Ishikawa (cell line): ENCODE measurements at regions not wholly inside any gene's neighbourhood (a gene's known extent, or its start where the extent isn't known, plus 50 kb on each side); places are given as distances from the start of the nearest gene placed in this dataset.

ENCODE experiments used
- CEBPB ChIP-seq: IDR thresholded peaks from 2 replicates; pipeline ENCODE4 v1.6.1; 2012
- CREB1 ChIP-seq: IDR thresholded peaks from 2 replicates; pipeline ENCODE4 v1.6.1; 2012; ENCODE audit warnings: low read depth
- EGR1 ChIP-seq: IDR thresholded peaks from 2 replicates; pipeline ENCODE4 v1.6.1; 2012
- EP300 ChIP-seq: IDR thresholded peaks from 2 replicates; pipeline ENCODE4 v1.6.1; 2012; ENCODE audit warnings: borderline replicate concordance
- FOXM1 ChIP-seq: IDR thresholded peaks from 2 replicates; pipeline ENCODE4 v1.6.1; 2012; ENCODE audit warnings: low read depth, borderline replicate concordance
- MAX ChIP-seq: IDR thresholded peaks from 2 replicates; pipeline ENCODE4 v1.6.1; 2012
- NFIC ChIP-seq: IDR thresholded peaks from 2 replicates; pipeline ENCODE4 v1.6.1; 2012
- RAD21 ChIP-seq: IDR thresholded peaks from 2 replicates; pipeline ENCODE4 v1.6.1; 2012; ENCODE audit warnings: low read depth
- TAF1 ChIP-seq: IDR thresholded peaks from 2 replicates; pipeline ENCODE4 v1.6.1; 2012; ENCODE audit warnings: low read depth, mild to moderate bottlenecking
- TCF12 ChIP-seq: IDR thresholded peaks from 2 replicates; pipeline ENCODE4 v1.6.1; 2012; ENCODE audit warnings: low read depth
- TEAD4 ChIP-seq: IDR thresholded peaks from 2 replicates; pipeline ENCODE4 v1.6.1; 2012
- USF1 ChIP-seq: IDR thresholded peaks from 2 replicates; pipeline ENCODE4 v1.6.1; 2012
- YY1 ChIP-seq: IDR thresholded peaks from 2 replicates; pipeline ENCODE4 v1.6.1; 2012; ENCODE audit warnings: low read depth
- ZBTB7A ChIP-seq: IDR thresholded peaks from 2 replicates; pipeline ENCODE4 v1.6.1; 2012; ENCODE audit warnings: low read depth
- TF ChIP-seq, protein P1 (sequence below): IDR thresholded peaks from 2 replicates; pipeline ENCODE4 v1.6.1; 2012; ENCODE audit warnings: low read depth, mild to moderate bottlenecking

DNA sequence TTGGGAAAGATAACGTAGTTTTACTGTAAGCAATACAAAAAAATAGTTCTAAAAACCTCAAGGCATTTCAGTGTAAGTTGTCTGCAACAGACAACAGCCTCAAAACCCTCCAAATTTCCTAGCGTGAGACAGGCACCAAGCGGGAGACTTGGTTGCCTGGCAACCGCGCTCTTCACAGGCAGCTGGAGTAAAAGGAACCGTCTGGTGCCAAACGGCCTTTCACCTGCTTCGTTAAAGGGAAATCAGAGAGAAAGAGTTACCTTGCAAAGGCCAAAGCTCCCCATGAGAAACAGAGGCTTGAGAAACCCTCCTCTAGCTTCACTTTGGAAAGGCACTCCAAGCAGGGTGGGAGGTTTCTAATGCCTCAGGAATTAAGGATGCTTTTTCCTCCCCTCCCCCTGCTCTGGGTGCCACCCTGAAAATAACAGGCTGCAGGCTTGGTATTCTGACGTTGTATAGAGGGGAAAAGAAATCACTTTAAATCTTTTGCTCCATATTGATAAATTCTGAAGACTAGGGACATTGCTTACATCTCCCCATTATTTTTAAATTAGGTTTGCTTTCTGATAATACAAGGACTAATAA is 129.7 kb upstream of the UFL1 start:
- TF ChIP-seq USF1 = no peak
- TF ChIP-seq, protein P1, sequence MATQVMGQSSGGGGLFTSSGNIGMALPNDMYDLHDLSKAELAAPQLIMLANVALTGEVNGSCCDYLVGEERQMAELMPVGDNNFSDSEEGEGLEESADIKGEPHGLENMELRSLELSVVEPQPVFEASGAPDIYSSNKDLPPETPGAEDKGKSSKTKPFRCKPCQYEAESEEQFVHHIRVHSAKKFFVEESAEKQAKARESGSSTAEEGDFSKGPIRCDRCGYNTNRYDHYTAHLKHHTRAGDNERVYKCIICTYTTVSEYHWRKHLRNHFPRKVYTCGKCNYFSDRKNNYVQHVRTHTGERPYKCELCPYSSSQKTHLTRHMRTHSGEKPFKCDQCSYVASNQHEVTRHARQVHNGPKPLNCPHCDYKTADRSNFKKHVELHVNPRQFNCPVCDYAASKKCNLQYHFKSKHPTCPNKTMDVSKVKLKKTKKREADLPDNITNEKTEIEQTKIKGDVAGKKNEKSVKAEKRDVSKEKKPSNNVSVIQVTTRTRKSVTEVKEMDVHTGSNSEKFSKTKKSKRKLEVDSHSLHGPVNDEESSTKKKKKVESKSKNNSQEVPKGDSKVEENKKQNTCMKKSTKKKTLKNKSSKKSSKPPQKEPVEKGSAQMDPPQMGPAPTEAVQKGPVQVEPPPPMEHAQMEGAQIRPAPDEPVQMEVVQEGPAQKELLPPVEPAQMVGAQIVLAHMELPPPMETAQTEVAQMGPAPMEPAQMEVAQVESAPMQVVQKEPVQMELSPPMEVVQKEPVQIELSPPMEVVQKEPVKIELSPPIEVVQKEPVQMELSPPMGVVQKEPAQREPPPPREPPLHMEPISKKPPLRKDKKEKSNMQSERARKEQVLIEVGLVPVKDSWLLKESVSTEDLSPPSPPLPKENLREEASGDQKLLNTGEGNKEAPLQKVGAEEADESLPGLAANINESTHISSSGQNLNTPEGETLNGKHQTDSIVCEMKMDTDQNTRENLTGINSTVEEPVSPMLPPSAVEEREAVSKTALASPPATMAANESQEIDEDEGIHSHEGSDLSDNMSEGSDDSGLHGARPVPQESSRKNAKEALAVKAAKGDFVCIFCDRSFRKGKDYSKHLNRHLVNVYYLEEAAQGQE = no peak
- TF ChIP-seq EGR1 = no peak
- TF ChIP-seq EP300 = no peak
- TF ChIP-seq ZBTB7A = no peak
- TF ChIP-seq CREB1 = no peak
- TF ChIP-seq TCF12 = no peak
- TF ChIP-seq FOXM1 = no peak
- TF ChIP-seq TEAD4 = no peak
- TF ChIP-seq YY1 = no peak
- TF ChIP-seq TAF1 = no peak
- TF ChIP-seq MAX = no peak
- no peak for TF ChIP-seq RAD21
- TF ChIP-seq NFIC = no peak
- TF ChIP-seq CEBPB = no peak

DNA sequence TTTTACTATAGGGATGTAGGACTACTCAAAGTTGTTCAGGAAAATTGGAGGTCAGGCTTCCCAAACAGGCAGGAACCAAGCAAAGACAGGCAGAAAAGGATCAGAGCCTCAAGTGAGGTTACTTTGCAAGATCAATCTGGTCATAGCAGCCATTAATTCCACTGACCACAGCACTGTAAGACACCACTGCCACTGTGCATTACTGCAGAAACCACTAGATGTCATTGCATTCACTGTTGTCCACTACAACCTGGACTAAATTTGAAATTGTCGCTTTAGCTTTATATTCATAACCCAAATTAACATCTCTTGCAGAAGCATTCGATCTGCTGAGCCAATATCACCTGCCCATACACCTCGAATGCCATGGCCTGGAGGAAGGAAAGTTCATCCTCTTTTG is 126.9 kb upstream of the UFL1 start:
- TF ChIP-seq USF1 (no peak), MAX (no peak), NFIC (no peak), RAD21 (peak; percentile 77), TCF12 (no peak), YY1 (0 out of 2 replicates have a peak, but pooled peaks have one; percentile 54), CREB1 (no peak)

GRCh38 chr6:96410467-96410866 is 111.1 kb upstream of the UFL1 start:
- no peak for TF ChIP-seq TEAD4
- TF ChIP-seq TAF1 = no peak
- TF ChIP-seq ZBTB7A = no peak
- no peak for TF ChIP-seq CREB1
- no peak for TF ChIP-seq YY1
- no peak for TF ChIP-seq RAD21
- no peak for TF ChIP-seq FOXM1
- no peak for TF ChIP-seq CEBPB
- TF ChIP-seq USF1 = no peak
- no peak for TF ChIP-seq EP300
- no peak for TF ChIP-seq MAX
- TF ChIP-seq NFIC = no peak
- no peak for TF ChIP-seq EGR1
- no peak for TF ChIP-seq TCF12
- TF ChIP-seq, protein P1 = no peak

DNA sequence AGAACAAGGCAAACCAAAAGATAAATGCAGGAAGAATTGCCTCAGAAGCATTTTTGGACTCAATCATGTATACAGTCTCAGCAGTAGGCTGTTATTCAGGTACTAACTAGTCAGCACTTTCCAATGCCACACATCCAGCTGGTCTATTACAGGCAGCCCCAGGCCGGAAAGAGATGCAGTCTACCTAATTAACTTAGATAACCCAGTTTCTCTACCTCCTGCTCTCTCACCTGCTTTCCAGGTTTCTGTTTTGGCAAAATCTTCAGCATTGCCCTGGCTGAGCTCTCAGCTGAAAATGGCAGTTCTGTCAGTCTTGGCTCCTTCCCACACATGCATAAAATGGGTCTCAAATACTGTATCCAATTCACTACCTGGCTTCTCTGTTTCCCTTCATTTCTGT is 101.3 kb upstream of the UFL1 start:
- TF ChIP-seq TEAD4 (no peak), EGR1 (no peak), MAX (no peak), FOXM1 (no peak), TAF1 (no peak), ZBTB7A (no peak)

DNA sequence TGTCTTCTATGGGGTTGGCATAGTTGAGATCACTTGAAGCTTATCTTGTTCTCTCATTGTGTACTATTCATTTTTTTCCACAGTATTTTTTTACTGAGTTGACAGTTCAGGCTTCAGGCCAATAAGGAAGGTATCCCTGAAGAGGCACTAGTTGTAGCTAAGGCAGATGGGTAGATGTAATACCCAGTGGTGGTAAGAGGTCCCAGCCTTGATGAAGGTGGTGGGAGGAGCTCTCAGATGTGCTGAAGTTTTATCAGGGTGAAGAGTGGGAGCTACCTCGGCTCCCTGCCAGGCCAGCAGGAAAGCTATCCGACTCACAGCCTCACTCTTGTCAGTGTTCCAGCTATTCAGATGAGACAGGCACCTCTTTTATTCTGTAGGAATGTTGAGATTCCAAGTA is 87.7 kb upstream of the UFL1 start:
- TF ChIP-seq ZBTB7A (no peak), USF1 (no peak), TCF12 (no peak), FOXM1 (no peak), YY1 (no peak), EP300 (no peak), EGR1 (no peak), TEAD4 (no peak), CEBPB (no peak)
- TF ChIP-seq, protein P1 = no peak
